A673 (cell line): ENCODE measurements at regions not wholly inside any gene's neighbourhood (a gene's known extent, or its start where the extent isn't known, plus 50 kb on each side); places are given as distances from the start of the nearest gene placed in this dataset.
"Not testable (repeated sequence)": the region's sequence is repeated elsewhere in the genome, so short reads cannot be mapped to it uniquely, and the experiment has no call there.

ENCODE experiments used
- BruUV-seq: library from RNA; stranded (reverse); fragments of 400-500 nt; replicated peaks from 2 replicates; lab custom pipeline; 2021; lab: Mats Ljungman, UMichigan
- CTCF ChIA-PET: fragments of 300-600 bp; sonication (Branson Sonifier 250); formaldehyde crosslinking; loops from one replicate; lab custom pipeline; 2022; ENCODE audit warnings: antibody characterized with exemption; lab: Charles Lee
- POLR2A ChIA-PET: fragments of 300-600 bp; sonication (Branson Sonifier 250); formaldehyde crosslinking; loops from one replicate; lab custom pipeline; 2022; ENCODE audit warnings: antibody characterized with exemption; ENCODE audit not compliant: low non-redundant PET; lab: Charles Lee
- DNase-seq: peaks from one replicate; pipeline ENCODE4 v3.0.0-alpha.2; 2015; ENCODE audit warnings: low spot score
- H3K27ac ChIP-seq: fragments of 200-600 bp; sonication (generic); 2 replicates; pipeline ENCODE4 v1.5.1; 2016; ENCODE audit warnings: mixed run types, low read depth, mild to moderate bottlenecking, mixed read lengths, antibody characterized with exemption, low read length; ENCODE audit not compliant: poor library complexity, severe bottlenecking
- H3K27me3 ChIP-seq: fragments of 200-600 bp; sonication (generic); replicated peaks from 2 replicates; pipeline ENCODE4 v1.6.1; 2017; ENCODE audit warnings: mixed run types, low read depth, mild to moderate bottlenecking, mixed read lengths, antibody characterized with exemption, low read length; ENCODE audit not compliant: insufficient read depth, poor library complexity
- H3K36me3 ChIP-seq: fragments of 200-600 bp; sonication (generic); 2 replicates; pipeline ENCODE4 v1.6.1; 2016; ENCODE audit warnings: mixed run types, mild to moderate bottlenecking, mixed read lengths, antibody characterized with exemption, low read length; ENCODE audit not compliant: insufficient read depth, poor library complexity, severe bottlenecking
- H3K4me1 ChIP-seq: fragments of 200-600 bp; sonication (generic); 2 replicates; pipeline ENCODE4 v1.6.1; 2017; ENCODE audit warnings: mixed run types, mild to moderate bottlenecking, mixed read lengths, antibody characterized with exemption, low read length; ENCODE audit not compliant: insufficient read depth, poor library complexity, severe bottlenecking
- H3K4me3 ChIP-seq: fragments of 200-600 bp; sonication (generic); 2 replicates; pipeline ENCODE4 v1.5.1; 2016; ENCODE audit warnings: low read depth, mixed run types, mild to moderate bottlenecking, mixed read lengths, low read length; ENCODE audit not compliant: poor library complexity, severe bottlenecking
- H3K9me3 ChIP-seq: fragments of 200-600 bp; sonication (generic); 2 replicates; pipeline ENCODE4 v1.6.1; 2016; ENCODE audit warnings: mixed run types, low read depth, mild to moderate bottlenecking, mixed read lengths, antibody characterized with exemption, low read length; ENCODE audit not compliant: poor library complexity, severe bottlenecking
- EZH2 ChIP-seq: fragments of 200-600 bp; sonication (generic); IDR thresholded peaks from 2 replicates; pipeline ENCODE4 v1.6.1; 2017; ENCODE audit warnings: borderline replicate concordance, low read depth, mild to moderate bottlenecking, mixed read lengths, antibody characterized with exemption, low read length; ENCODE audit not compliant: poor library complexity, severe bottlenecking
- intact Hi-C: fragments of 100-400 bp; cut with micrococcal nuclease; formaldehyde crosslinking; loops from one replicate; pipeline ENCODE4 v1.10.0; 2022; ENCODE audit not compliant: unreplicated experiment
- TF ChIP-seq, protein P1 (sequence below): fragments of 300-800, 200-600 bp; sonication (generic); conservative IDR thresholded peaks from 2 replicates; pipeline ENCODE4 v1.5.1; 2017; ENCODE audit warnings: low read depth, mild to moderate bottlenecking, antibody characterized with exemption, low read length, moderate library complexity, mixed read lengths

DNA sequence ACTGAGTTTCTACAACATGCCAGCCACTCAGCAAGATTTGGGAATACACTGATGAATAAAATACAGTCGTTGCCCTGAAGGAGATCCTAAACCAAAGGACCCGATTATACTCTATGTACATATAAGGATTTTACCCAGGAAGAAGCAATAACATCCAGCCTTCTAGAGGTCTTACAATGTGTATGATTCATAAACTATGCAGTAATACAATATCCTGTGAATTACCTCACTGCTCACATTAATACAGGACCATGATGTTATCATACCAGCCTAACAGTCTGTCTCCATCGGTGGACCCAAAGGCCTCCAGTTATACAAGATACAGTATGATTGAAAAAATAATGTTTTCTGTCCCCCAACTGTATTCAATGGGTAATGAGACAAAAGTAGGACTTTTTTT, 310.5 kb upstream of the TRPM3 start:
- TF ChIP-seq, protein P1, sequence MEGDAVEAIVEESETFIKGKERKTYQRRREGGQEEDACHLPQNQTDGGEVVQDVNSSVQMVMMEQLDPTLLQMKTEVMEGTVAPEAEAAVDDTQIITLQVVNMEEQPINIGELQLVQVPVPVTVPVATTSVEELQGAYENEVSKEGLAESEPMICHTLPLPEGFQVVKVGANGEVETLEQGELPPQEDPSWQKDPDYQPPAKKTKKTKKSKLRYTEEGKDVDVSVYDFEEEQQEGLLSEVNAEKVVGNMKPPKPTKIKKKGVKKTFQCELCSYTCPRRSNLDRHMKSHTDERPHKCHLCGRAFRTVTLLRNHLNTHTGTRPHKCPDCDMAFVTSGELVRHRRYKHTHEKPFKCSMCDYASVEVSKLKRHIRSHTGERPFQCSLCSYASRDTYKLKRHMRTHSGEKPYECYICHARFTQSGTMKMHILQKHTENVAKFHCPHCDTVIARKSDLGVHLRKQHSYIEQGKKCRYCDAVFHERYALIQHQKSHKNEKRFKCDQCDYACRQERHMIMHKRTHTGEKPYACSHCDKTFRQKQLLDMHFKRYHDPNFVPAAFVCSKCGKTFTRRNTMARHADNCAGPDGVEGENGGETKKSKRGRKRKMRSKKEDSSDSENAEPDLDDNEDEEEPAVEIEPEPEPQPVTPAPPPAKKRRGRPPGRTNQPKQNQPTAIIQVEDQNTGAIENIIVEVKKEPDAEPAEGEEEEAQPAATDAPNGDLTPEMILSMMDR, result no peak
- no peak for TF ChIP-seq EZH2
- Histone ChIP-seq H3K27ac (no peak overlapping the region), H3K4me3 (no peak overlapping the region), H3K27me3 (peaks cover 7% of the 10 kb centered on the region), H3K36me3 (no peaks in the 10 kb centered on the region), H3K9me3 (no peaks in the 10 kb centered on the region), H3K4me1 (no peaks in the 10 kb centered on the region)
- intact Hi-C loops, result no loop called here
- no TSS peak for BruUV-seq
- POLR2A ChIA-PET, result no interaction called here
- CTCF ChIA-PET, result no interaction called here
- no peak for DNase-seq

DNA sequence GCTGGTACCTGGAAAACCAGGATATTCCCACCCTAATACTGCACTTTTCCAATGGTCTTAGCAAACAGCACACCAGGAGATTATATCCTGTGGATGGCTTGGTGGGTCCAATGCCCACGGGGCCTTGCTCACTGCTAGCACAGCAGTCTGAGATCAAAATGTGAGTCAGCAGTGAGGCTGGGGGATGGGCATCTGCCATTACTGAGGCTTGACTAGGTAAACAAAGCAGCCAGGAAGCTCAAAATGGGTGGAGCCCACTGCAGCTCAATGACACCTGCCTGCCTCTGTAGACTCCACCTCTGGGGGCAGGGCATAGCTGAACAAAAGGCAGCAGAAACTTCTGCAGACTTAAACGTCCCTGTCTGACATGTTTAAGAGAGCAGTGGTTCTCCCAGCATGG, 285.9 kb upstream of the TRPM3 start:
- CTCF ChIA-PET, H3K4me3 ChIP-seq, DNase-seq, H3K9me3 ChIP-seq, BruUV-seq, POLR2A ChIA-PET, H3K4me1 ChIP-seq, intact Hi-C loops, H3K27ac ChIP-seq, H3K36me3 ChIP-seq: not testable (repeated sequence)
- peaks cover 11% of the 10 kb centered on the region for H3K27me3 ChIP-seq

DNA sequence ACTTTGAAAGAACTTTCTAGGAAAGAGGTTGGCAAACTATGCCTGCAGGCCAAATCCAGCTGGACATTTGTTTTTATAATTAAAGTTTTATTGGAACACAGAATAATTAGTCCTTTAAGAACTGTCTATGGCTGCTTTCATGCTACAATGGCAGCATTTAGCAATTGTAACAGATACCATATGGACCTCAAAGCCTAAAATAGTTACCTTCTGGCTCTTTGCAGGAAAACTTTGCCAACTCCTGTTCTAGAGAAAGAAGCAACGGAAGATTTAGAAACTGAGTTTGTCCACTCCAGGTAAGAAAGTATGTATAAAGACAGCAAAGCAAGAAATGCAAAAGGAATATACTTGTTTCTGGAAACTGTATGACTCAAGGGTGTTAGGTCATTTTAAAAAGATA, 281.7 kb upstream of the TRPM3 start:
- no peaks in the 10 kb centered on the region for H3K9me3 ChIP-seq
- no peak for TF ChIP-seq EZH2
- TF ChIP-seq, protein P1, result no peak
- BruUV-seq, result no TSS peak
- peaks cover 24% of the 10 kb centered on the region for H3K27me3 ChIP-seq
- no peak for DNase-seq
- H3K27ac ChIP-seq, result no peak overlapping the region
- CTCF ChIA-PET, result no interaction called here
- H3K4me3 ChIP-seq, result no peak overlapping the region
- H3K4me1 ChIP-seq, result no peaks in the 10 kb centered on the region
- POLR2A ChIA-PET, result no interaction called here
- intact Hi-C loops, result no loop called here
- no peaks in the 10 kb centered on the region for H3K36me3 ChIP-seq

DNA sequence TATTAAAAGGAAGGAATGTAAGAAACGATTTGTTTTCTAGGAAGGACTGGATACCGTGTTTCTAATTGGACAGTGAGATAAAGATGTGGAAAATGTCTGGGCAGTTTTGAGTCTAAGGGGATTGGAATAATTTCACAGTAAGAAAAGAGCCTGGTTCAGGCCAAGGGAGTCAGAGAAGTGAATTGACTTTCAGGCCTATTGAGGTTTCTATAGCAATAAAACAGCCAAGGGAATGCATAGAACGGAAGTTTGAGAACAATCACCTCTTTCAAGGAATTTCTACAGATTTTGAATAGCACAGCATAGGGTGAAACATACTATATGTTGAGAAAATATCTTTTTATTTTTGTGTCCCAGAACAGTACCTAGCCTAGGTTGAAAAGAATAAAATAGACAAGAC, 271.6 kb upstream of the TRPM3 start:
- POLR2A ChIA-PET, result no interaction called here
- intact Hi-C loops, result no loop called here
- CTCF ChIA-PET, result no interaction called here
- TF ChIP-seq, protein P1, result no peak
- no peak for TF ChIP-seq EZH2
- Histone ChIP-seq H3K4me1 (no peaks in the 10 kb centered on the region), H3K36me3 (no peaks in the 10 kb centered on the region), H3K27me3 (peaks cover 8% of the 10 kb centered on the region), H3K27ac (no peak overlapping the region), H3K9me3 (no peaks in the 10 kb centered on the region), H3K4me3 (no peak overlapping the region)
- no TSS peak for BruUV-seq
- DNase-seq, result no peak
